ENCODE measurements at regions not wholly inside any gene's neighbourhood (a gene's known extent, or its start where the extent isn't known, plus 50 kb on each side); places are given as distances from the start of the nearest gene placed in this dataset.

DNA sequence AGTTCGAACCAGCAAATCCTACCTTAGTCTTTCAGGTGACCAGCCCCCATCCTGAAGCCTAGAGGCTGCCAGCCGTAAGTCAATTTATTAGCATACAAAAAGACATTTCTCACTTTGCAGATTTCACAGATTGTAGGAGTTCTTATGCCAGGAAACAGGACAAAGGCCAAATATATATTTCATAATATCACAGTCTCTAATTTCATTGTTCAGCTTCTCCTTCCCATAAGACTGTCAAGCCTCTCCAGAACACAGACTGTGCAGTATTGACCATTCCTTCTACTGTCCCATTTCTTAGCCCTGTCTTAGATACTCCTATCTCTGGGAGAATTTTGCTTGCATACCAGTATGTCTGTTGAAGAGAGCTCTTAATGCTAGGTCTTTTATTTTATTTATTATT is 89.2 kb upstream of the RESF1 start (continued):
- TF ChIP-seq NANOG (IDR thresholded peaks at IDR 0.05; ENCODE audit: insufficient read depth, low read depth, low read length, poor library complexity, severe bottlenecking), result no peak
- no peak for TF ChIP-seq HDAC2 (IDR thresholded peaks at IDR 0.05; ENCODE audit: borderline replicate concordance in 1 of 2, low read depth in 2 of 2, low read length in 2 of 2)
- TF ChIP-seq HDAC6 (IDR thresholded peaks at IDR 0.05; ENCODE audit: low read depth, low read length), result no peak
- TF ChIP-seq BACH1 (IDR thresholded peaks at IDR 0.05; ENCODE audit: low read length), result no peak

All from H1 (cell line).